WTC11 (cell line): ENCODE measurements at regions not wholly inside any gene's neighbourhood (a gene's known extent, or its start where the extent isn't known, plus 50 kb on each side); places are given as distances from the start of the nearest gene placed in this dataset.

Experiments
- CDX4 ChIP-seq: fragments of 250-450 bp; sonication (Bioruptor Pico); IDR thresholded peaks from 2 replicates; pipeline ENCODE4 v1.9.0; 2021; ENCODE audit warnings: moderate library complexity, mild to moderate bottlenecking, inconsistent platforms, borderline replicate concordance
- CTCF ChIP-seq: fragments of 200-600 bp; IDR thresholded peaks from 2 replicates; pipeline ENCODE4 v1.8.0; 2022; ENCODE audit warnings: antibody characterized with exemption
- ETV6 ChIP-seq: sonication (generic); formaldehyde crosslinking; IDR thresholded peaks from 2 replicates; pipeline ENCODE4 v1.8.1; 2022; ENCODE audit warnings: mild to moderate bottlenecking, missing genetic modification reagents
- FOXJ3 ChIP-seq: sonication (generic); formaldehyde crosslinking; IDR thresholded peaks from 2 replicates; pipeline ENCODE4 v1.9.0; 2021; ENCODE audit warnings: missing genetic modification reagents, mild to moderate bottlenecking, borderline replicate concordance
- FOXK1 ChIP-seq: sonication (generic); formaldehyde crosslinking; IDR thresholded peaks from 2 replicates; pipeline ENCODE4 v1.8.0; 2022; ENCODE audit warnings: mild to moderate bottlenecking, moderate library complexity, missing genetic modification reagents
- TP53 ChIP-seq: sonication (generic); formaldehyde crosslinking; IDR thresholded peaks from 2 replicates; pipeline ENCODE4 v1.8.1; 2023; ENCODE audit warnings: mild to moderate bottlenecking, missing genetic modification reagents
- ZBTB21 ChIP-seq: sonication (generic); formaldehyde crosslinking; IDR thresholded peaks from 2 replicates; pipeline ENCODE4 v1.8.1; 2023; ENCODE audit warnings: mild to moderate bottlenecking, missing genetic modification reagents, borderline replicate concordance
- ZNF425 ChIP-seq: fragments of 250-450 bp; sonication (Bioruptor Pico); conservative IDR thresholded peaks from 2 replicates; pipeline ENCODE4 v1.9.0; 2021; ENCODE audit warnings: mild to moderate bottlenecking
- ZNF532 ChIP-seq: fragments of 250-450 bp; sonication (Bioruptor Pico); IDR thresholded peaks from 2 replicates; pipeline ENCODE4 v1.9.0; 2021; ENCODE audit warnings: mild to moderate bottlenecking, borderline replicate concordance

- no peak for TF ChIP-seq TP53 (CRISPR knock-in tag)
- no peak for TF ChIP-seq CDX4 (CRISPR knock-in tag)
- no peak for TF ChIP-seq CTCF
- TF ChIP-seq FOXK1: no peak
- no peak for TF ChIP-seq FOXJ3 (CRISPR knock-in tag)
- TF ChIP-seq ZNF532: no peak
- no peak for TF ChIP-seq ZNF425 (CRISPR knock-in tag)
- no peak for TF ChIP-seq ETV6 (CRISPR knock-in tag)
- TF ChIP-seq ZBTB21 (CRISPR knock-in tag): no peak
Observed at GRCh38 chr2:16241166-16242160, 301.1 kb downstream of the MYCN start.
